SK-N-MC (cell line): ENCODE measurements at regions not wholly inside any gene's neighbourhood (a gene's known extent, or its start where the extent isn't known, plus 50 kb on each side); places are given as distances from the start of the nearest gene placed in this dataset.

ENCODE experiments used
- DNase-seq: peaks from one replicate; pipeline ENCODE4 v3.0.0-alpha.2; 2011; ENCODE audit warnings: low read depth, low spot score
- H3K27ac ChIP-seq: fragments of 200-600 bp; sonication (generic); 2 replicates; pipeline ENCODE4 v1.5.1; 2016; ENCODE audit warnings: mixed run types
- H3K36me3 ChIP-seq: fragments of 200-600 bp; sonication (generic); 2 replicates; pipeline ENCODE4 v1.6.1; 2017; ENCODE audit warnings: antibody characterized with exemption, low read length, mixed read lengths; ENCODE audit not compliant: insufficient read depth
- H3K4me3 ChIP-seq: fragments of 200-600 bp; sonication (generic); 2 replicates; pipeline ENCODE4 v1.5.1; 2016
- H3K9ac ChIP-seq: fragments of 200-600 bp; sonication (generic); 2 replicates; pipeline ENCODE4 v1.8.0; 2017; ENCODE audit warnings: mixed run types, mixed read lengths; ENCODE audit not compliant: insufficient read length
- H3K9me3 ChIP-seq: fragments of 200-600 bp; sonication (generic); 2 replicates; pipeline ENCODE4 v1.6.1; 2017; ENCODE audit warnings: low read depth, mild to moderate bottlenecking, antibody characterized with exemption, low read length, moderate library complexity, mixed read lengths
- EZH2 ChIP-seq: fragments of 200-600 bp; sonication (generic); IDR thresholded peaks from one replicate; pipeline ENCODE4 v1.6.1; 2017; ENCODE audit warnings: antibody characterized with exemption
- FOXP2 ChIP-seq: optimal IDR thresholded peaks from 2 replicates; pipeline ENCODE3; 2011; ENCODE audit warnings: mild to moderate bottlenecking, moderate library complexity; ENCODE audit not compliant: insufficient read depth; ENCODE audit errors: extremely low read length, control extremely low read depth
- POLR2AphosphoS5 ChIP-seq: IDR thresholded peaks from 2 replicates; pipeline ENCODE4 v1.6.1; 2012; ENCODE audit warnings: mild to moderate bottlenecking, low read depth, low read length, borderline replicate concordance

- no peak for TF ChIP-seq FOXP2
- H3K4me3 ChIP-seq: no peak overlapping the region
- no peak overlapping the region for H3K27ac ChIP-seq
- H3K36me3 ChIP-seq: no peaks in the 10 kb centered on the region
- no peaks in the 10 kb centered on the region for H3K9me3 ChIP-seq
- no peak overlapping the region for H3K9ac ChIP-seq
- DNase-seq: no peak
Measured at GRCh38 chr4:136651278-136651667, 881.0 kb downstream of the PCDH18 start.

GRCh38 chr4:136650541-136651277 lies 881.6 kb downstream of the PCDH18 start:
- H3K4me3 ChIP-seq: no peak overlapping the region
- no peak overlapping the region for H3K9ac ChIP-seq
- TF ChIP-seq FOXP2 (no peak), POLR2AphosphoS5 (no peak), EZH2 (no peak)

GRCh38 chr4:136644279-136644678 lies 888.0 kb downstream of the PCDH18 start:
- DNase-seq: no peak
- no peaks in the 10 kb centered on the region for H3K9me3 ChIP-seq
- H3K4me3 ChIP-seq: no peak overlapping the region
- H3K27ac ChIP-seq: no peak overlapping the region
- TF ChIP-seq FOXP2 (no peak), EZH2 (no peak), POLR2AphosphoS5 (no peak)
- no peaks in the 10 kb centered on the region for H3K36me3 ChIP-seq
- H3K9ac ChIP-seq: no peak overlapping the region

More at GRCh38 chr4:136650541-136651277, 881.6 kb downstream of the PCDH18 start:
- H3K36me3 ChIP-seq: no peaks in the 10 kb centered on the region
- no peaks in the 10 kb centered on the region for H3K9me3 ChIP-seq
- no peak for DNase-seq
- H3K27ac ChIP-seq: no peak overlapping the region

GRCh38 chr4:136643416-136643815 lies 888.9 kb downstream of the PCDH18 start:
- Histone ChIP-seq H3K27ac (no peak overlapping the region), H3K36me3 (no peaks in the 10 kb centered on the region), H3K9me3 (no peaks in the 10 kb centered on the region), H3K9ac (no peak overlapping the region), H3K4me3 (no peak overlapping the region)
- TF ChIP-seq FOXP2 (no peak), POLR2AphosphoS5 (no peak), EZH2 (no peak)
- no peak for DNase-seq

- Histone ChIP-seq H3K4me3 (no peak overlapping the region), H3K27ac (no peak overlapping the region), H3K9ac (no peak overlapping the region), H3K9me3 (no peaks in the 10 kb centered on the region), H3K36me3 (no peaks in the 10 kb centered on the region)
- no peak for DNase-seq
- TF ChIP-seq EZH2: no peak
- TF ChIP-seq FOXP2: no peak
Measured at GRCh38 chr4:136637071-136637777, 895.1 kb downstream of the PCDH18 start.

GRCh38 chr4:136636155-136636554 lies 896.1 kb downstream of the PCDH18 start:
- H3K36me3 ChIP-seq: no peaks in the 10 kb centered on the region
- H3K27ac ChIP-seq: no peak overlapping the region
- no peak for DNase-seq
- H3K4me3 ChIP-seq: no peak overlapping the region
- H3K9ac ChIP-seq: no peak overlapping the region
- H3K9me3 ChIP-seq: no peaks in the 10 kb centered on the region
- no peak for TF ChIP-seq FOXP2
- no peak for TF ChIP-seq POLR2AphosphoS5
- no peak for TF ChIP-seq EZH2

- DNase-seq: no peak
- no peaks in the 10 kb centered on the region for H3K9me3 ChIP-seq
- H3K27ac ChIP-seq: no peak overlapping the region
- H3K9ac ChIP-seq: no peak overlapping the region
- no peaks in the 10 kb centered on the region for H3K36me3 ChIP-seq
- H3K4me3 ChIP-seq: no peak overlapping the region
- no peak for TF ChIP-seq FOXP2
- TF ChIP-seq POLR2AphosphoS5: no peak
- TF ChIP-seq EZH2: no peak
Measured at GRCh38 chr4:136634121-136634520, 898.2 kb downstream of the PCDH18 start.

- Histone ChIP-seq H3K27ac (no peak overlapping the region), H3K9ac (no peak overlapping the region), H3K4me3 (no peak overlapping the region), H3K36me3 (no peaks in the 10 kb centered on the region), H3K9me3 (peaks cover 7% of the 10 kb centered on the region; the same call in 1 of the 2 replicates)
- DNase-seq: no peak
- no peak for TF ChIP-seq FOXP2
- no peak for TF ChIP-seq EZH2
- TF ChIP-seq POLR2AphosphoS5: no peak
Measured at GRCh38 chr4:136599890-136600289, 932.4 kb downstream of the PCDH18 start.

- DNase-seq: no peak
- no peak overlapping the region for H3K9ac ChIP-seq
- H3K27ac ChIP-seq: no peak overlapping the region
- H3K36me3 ChIP-seq: no peaks in the 10 kb centered on the region
- TF ChIP-seq EZH2: no peak
- TF ChIP-seq POLR2AphosphoS5: no peak
- TF ChIP-seq FOXP2: no peak
- no peaks in the 10 kb centered on the region for H3K9me3 ChIP-seq
- H3K4me3 ChIP-seq: no peak overlapping the region
Measured at GRCh38 chr4:136590440-136590839, 941.9 kb downstream of the PCDH18 start.
